ENCODE measurements at regions not wholly inside any gene's neighbourhood (a gene's known extent, or its start where the extent isn't known, plus 50 kb on each side); places are given as distances from the start of the nearest gene placed in this dataset.

GRCh38 chr5:18111906-18112465, 477.7 kb downstream of the TAF11L14 start:
- no peak for DNase-seq (ENCODE audit: low spot score)

- no peak for DNase-seq (ENCODE audit: low spot score)
These were observed 479.5 kb downstream of the TAF11L14 start for GRCh38 chr5:18113721-18114120.

- no peak for DNase-seq (ENCODE audit: low spot score)
These were observed 480.0 kb downstream of the TAF11L14 start for GRCh38 chr5:18114151-18114757.

GRCh38 chr5:18117968-18118367, 483.7 kb downstream of the TAF11L14 start:
- DNase-seq (ENCODE audit: low spot score) = no peak

GRCh38 chr5:18119156-18119785, 485.0 kb downstream of the TAF11L14 start:
- DNase-seq (ENCODE audit: low spot score) = no peak

GRCh38 chr5:18141222-18141621, 507.0 kb downstream of the TAF11L14 start:
- DNase-seq (ENCODE audit: low spot score) = no peak

- no peak for DNase-seq (ENCODE audit: low spot score)
These were observed 508.6 kb downstream of the TAF11L14 start for GRCh38 chr5:18142831-18143230.

GRCh38 chr5:18152671-18153070, 518.4 kb downstream of the TAF11L14 start:
- DNase-seq (ENCODE audit: low spot score) = no peak

GRCh38 chr5:18158166-18158565, 523.9 kb downstream of the TAF11L14 start:
- no peak for DNase-seq (ENCODE audit: low spot score)

GRCh38 chr5:18159331-18159730, 525.1 kb downstream of the TAF11L14 start:
- no peak for DNase-seq (ENCODE audit: low spot score)

- no peak for DNase-seq (ENCODE audit: low spot score)
These were observed 537.4 kb downstream of the TAF11L14 start for GRCh38 chr5:18171684-18172083.

- no peak for DNase-seq (ENCODE audit: low spot score)
These were observed 545.3 kb downstream of the TAF11L14 start for GRCh38 chr5:18179579-18179978.

- no peak for DNase-seq (ENCODE audit: low spot score)
These were observed 547.3 kb downstream of the TAF11L14 start for GRCh38 chr5:18181575-18181974.

GRCh38 chr5:18195910-18196309, 561.6 kb downstream of the TAF11L14 start:
- no peak for DNase-seq (ENCODE audit: low spot score)

GRCh38 chr5:18197734-18198133, 563.5 kb downstream of the TAF11L14 start:
- DNase-seq (ENCODE audit: low spot score) = no peak

- no peak for DNase-seq (ENCODE audit: low spot score)
These were observed 567.9 kb downstream of the TAF11L14 start for GRCh38 chr5:18202164-18202563.

GRCh38 chr5:18203296-18203695, 569.0 kb downstream of the TAF11L14 start:
- no peak for DNase-seq (ENCODE audit: low spot score)

GRCh38 chr5:18213666-18214065, 579.4 kb downstream of the TAF11L14 start:
- no peak for DNase-seq (ENCODE audit: low spot score)

GRCh38 chr5:18216016-18216415, 581.8 kb downstream of the TAF11L14 start:
- no peak for DNase-seq (ENCODE audit: low spot score)

- no peak for DNase-seq (ENCODE audit: low spot score)
These were observed 582.5 kb downstream of the TAF11L14 start for GRCh38 chr5:18216729-18217128.

- DNase-seq (ENCODE audit: low spot score) = no peak
These were observed 585.0 kb downstream of the TAF11L14 start for GRCh38 chr5:18219241-18219640.

GRCh38 chr5:18220631-18221030, 586.4 kb downstream of the TAF11L14 start:
- DNase-seq (ENCODE audit: low spot score) = no peak

GRCh38 chr5:18236386-18236785, 602.1 kb downstream of the TAF11L14 start:
- no peak for DNase-seq (ENCODE audit: low spot score)

- DNase-seq (ENCODE audit: low spot score) = no peak
These were observed 604.1 kb downstream of the TAF11L14 start for GRCh38 chr5:18238321-18238720.

Measured in NAMALWA (cell line).